ENCODE measurements at regions not wholly inside any gene's neighbourhood (a gene's known extent, or its start where the extent isn't known, plus 50 kb on each side); places are given as distances from the start of the nearest gene placed in this dataset.

GRCh38 chr6:76439811-76440210, 367.3 kb upstream of the IMPG1 start:
- in situ Hi-C loops (cut with HindIII; ENCODE audit: low sequenced_read_pairs), result no loop called here
- no peak overlapping the region for H3K4me3 ChIP-seq (ENCODE audit: low read depth, low read length)
- no peak for TF ChIP-seq CTCF (IDR thresholded peaks at IDR 0.05; ENCODE audit: low read depth, low read length, missing control alignments)
- DNase-seq (ENCODE audit: low read depth), result no peak

- no peak for TF ChIP-seq CTCF (IDR thresholded peaks at IDR 0.05; ENCODE audit: low read depth, low read length, missing control alignments)
- no peak for DNase-seq (ENCODE audit: low read depth)
- in situ Hi-C loops (cut with HindIII; ENCODE audit: low sequenced_read_pairs), result no loop called here
- no peak overlapping the region for H3K4me3 ChIP-seq (ENCODE audit: low read depth, low read length)
These were observed 366.3 kb upstream of the IMPG1 start for GRCh38 chr6:76438768-76439167.

- no peak for DNase-seq (ENCODE audit: low read depth)
- H3K4me3 ChIP-seq (ENCODE audit: low read depth, low read length), result no peak overlapping the region
- TF ChIP-seq CTCF (IDR thresholded peaks at IDR 0.05; ENCODE audit: low read depth, low read length, missing control alignments), result no peak
- in situ Hi-C loops (cut with HindIII; ENCODE audit: low sequenced_read_pairs), result no loop called here
These were observed 362.7 kb upstream of the IMPG1 start for GRCh38 chr6:76435174-76435573.

GRCh38 chr6:76422511-76423213, 350.2 kb upstream of the IMPG1 start:
- no peak overlapping the region for H3K4me3 ChIP-seq (ENCODE audit: low read depth, low read length)
- DNase-seq (ENCODE audit: low read depth), result no peak
- no peak for TF ChIP-seq CTCF (IDR thresholded peaks at IDR 0.05; ENCODE audit: low read depth, low read length, missing control alignments)
- in situ Hi-C loops (cut with HindIII; ENCODE audit: low sequenced_read_pairs), result no loop called here

- in situ Hi-C loops (cut with HindIII; ENCODE audit: low sequenced_read_pairs), result no loop called here
These were observed 347.6 kb upstream of the IMPG1 start for GRCh38 chr6:76420094-76420493.

GRCh38 chr6:76418560-76419223, 346.2 kb upstream of the IMPG1 start:
- TF ChIP-seq CTCF (IDR thresholded peaks at IDR 0.05; ENCODE audit: low read depth, low read length, missing control alignments), result no peak
- no peak overlapping the region for H3K4me3 ChIP-seq (ENCODE audit: low read depth, low read length)
- DNase-seq (ENCODE audit: low read depth), result peak; percentile 5
- in situ Hi-C loops (cut with HindIII; ENCODE audit: low sequenced_read_pairs), result no loop called here

More at GRCh38 chr6:76420094-76420493, 347.6 kb upstream of the IMPG1 start:
- TF ChIP-seq CTCF (IDR thresholded peaks at IDR 0.05; ENCODE audit: low read depth, low read length, missing control alignments), result no peak
- DNase-seq (ENCODE audit: low read depth), result no peak
- no peak overlapping the region for H3K4me3 ChIP-seq (ENCODE audit: low read depth, low read length)

Measured in astrocyte of the cerebellum (primary cell).